ENCODE measurements at regions not wholly inside any gene's neighbourhood (a gene's known extent, or its start where the extent isn't known, plus 50 kb on each side); places are given as distances from the start of the nearest gene placed in this dataset.
"Not testable (repeated sequence)": the region's sequence is repeated elsewhere in the genome, so short reads cannot be mapped to it uniquely, and the experiment has no call there.

DNA sequence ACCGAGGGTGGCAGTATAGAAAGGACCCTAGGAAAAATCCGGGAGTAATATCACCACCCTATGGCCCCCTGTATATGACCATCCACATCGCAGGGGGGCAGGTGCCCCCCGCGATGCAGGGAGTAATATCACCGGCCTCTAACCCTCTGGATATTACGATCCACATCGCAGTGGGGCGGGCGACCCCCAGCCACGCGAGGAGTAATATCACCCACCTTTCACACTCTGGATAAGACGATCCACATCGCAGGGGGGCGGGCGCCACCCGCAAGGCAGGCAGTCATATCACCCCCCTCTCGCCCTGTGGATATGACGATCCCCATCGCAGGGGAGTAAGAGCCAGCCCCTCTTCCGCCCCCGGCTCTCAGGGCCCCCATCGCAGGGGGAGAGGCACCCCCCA lies 76.7 kb upstream of the RUBCNL start:
- no peak for DNase-seq

DNA sequence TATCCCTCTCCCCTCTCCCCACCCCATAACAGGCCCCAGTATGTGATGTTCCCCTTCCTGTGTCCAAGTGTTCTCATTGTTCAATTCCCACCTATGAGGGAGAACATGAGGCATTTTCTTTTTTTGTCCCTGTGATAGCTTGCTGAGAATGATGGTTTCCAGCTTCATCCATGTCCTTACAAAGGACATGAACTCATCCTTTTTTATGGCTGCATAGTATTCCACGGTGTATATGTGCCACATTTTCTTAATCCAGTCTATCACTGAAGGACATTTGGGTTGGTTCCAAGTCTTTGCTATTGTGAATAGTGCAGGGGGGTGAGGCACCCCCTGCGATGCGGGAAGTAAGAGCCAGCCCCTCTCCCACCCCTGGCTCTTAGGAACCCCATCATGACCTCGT lies 73.2 kb upstream of the RUBCNL start:
- not testable (repeated sequence) for DNase-seq

DNA sequence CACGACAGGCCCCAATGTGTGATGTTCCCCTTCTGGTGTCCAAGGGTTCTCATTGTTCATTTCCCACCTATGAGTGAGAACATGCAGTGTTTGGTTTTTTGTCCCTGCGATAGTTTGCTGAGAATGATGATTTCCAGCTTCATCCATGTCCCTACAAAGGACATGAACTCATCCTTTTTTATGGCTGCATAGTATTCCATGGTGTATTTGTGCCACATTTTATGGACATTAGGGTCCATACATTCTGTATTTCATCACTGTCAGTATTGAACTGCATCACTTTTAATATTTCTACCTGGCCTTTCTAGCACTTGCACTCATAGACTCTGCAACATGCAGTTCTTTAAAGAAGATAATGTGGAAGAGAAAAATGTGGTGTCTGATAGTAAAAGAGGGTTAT lies 70.2 kb upstream of the RUBCNL start:
- not testable (repeated sequence) for DNase-seq

DNA sequence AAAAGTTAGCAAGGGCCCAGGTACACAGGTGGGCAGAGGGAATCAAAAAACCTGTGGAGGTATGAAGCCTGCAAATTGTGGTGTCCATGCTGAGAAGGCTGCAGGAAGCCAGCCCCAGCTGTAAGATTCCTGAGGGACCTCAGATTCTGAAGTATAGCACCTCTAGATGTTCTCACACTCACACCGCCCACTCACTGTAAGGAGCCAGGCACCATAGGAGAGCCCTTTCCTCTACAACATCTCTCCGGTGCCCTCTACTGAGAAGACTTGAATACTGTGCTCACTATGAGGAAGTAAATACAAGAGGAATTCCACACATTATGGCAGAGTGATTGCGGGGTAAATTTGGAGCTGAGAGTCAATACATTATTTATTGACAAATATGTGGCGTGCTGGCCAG lies 68.9 kb upstream of the RUBCNL start:
- DNase-seq, result peak; percentile 82

DNA sequence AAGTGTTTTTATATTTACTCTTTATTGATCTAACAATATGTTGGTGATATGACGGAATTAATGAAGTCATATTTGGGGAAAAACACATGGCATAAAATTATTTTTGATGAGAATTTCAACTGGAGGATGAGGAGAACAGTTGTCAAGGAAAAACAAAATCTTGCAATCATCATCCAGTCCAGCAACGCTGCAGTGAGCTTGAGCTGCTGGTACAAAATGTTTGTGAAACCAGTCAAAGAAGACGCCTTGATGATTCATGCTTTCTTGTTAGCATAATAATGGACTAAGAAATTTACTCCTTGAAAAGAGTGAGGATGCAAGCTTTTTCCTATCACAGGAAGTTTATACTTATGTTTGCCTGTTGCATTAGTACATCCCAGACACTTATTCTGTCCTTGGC lies 64.1 kb upstream of the RUBCNL start:
- DNase-seq, result not testable (repeated sequence)

DNA sequence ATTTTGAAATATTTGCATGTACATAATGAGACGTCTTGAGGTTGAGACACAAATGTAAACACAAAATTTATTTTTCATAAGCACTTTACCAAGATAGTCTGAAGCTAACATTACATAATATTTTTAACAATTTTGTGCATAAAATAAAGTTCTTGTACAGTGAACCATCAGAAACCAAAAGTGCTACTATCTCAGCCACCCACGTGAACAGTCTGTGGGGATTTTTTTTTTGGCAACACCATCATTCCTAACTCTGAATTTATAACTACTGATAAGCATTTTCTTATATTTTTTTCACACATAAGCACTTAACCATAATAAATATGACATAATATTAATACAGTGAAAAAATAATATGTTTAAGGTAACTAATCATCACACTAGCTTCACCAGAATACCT lies 62.9 kb upstream of the RUBCNL start:
- DNase-seq, result not testable (repeated sequence)

DNA sequence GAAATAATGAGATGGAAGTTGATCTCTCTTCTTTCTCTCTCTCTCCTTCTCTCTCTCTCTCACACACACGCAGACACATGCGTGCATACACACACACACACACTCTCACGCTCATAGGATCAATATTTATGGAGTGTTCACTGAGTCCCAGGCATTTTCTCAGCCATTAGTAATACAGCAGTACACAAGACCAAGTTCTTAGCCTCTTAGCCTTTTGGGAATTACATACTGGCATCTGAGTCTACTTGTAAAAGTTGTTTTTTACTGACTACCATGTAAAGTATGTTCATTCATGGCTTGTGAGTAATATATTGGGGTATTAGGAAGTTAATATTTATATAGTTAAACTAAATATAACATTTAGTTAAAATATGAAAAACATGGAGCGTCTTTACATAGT lies 61.1 kb upstream of the RUBCNL start:
- DNase-seq, result peak; percentile 28

DNA sequence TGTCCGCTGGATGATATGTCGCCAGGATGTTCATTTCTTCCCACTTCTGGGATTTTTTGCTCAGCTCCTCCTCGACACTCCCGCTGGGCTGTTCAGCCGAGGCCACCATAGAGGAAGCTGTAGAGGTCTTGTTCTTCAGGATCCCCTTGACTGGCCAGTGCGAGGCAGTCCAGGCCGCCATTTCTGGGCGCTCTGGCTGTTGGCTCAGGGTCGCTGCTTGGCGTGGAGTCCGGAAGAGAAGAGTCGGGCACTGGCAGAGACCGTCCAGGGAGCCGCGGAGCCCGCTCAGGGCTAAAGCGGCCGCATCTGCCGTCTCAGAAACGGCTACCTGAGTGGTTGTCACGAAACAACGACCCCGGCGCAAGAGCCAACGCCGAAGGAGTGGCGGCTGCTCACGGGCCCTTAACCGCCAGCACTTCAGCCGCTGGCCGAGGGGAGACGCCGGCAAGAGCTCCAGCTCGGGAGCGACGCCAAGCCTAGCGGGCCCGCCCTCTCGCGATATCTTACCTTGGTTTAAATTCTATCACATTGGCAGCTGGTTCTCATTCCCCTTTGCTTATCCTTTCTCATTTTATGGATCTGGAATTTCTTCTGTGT lies 50.9 kb upstream of the RUBCNL start:
- not testable (repeated sequence) for DNase-seq
